Neural cell (in vitro differentiated cells): ENCODE measurements at regions not wholly inside any gene's neighbourhood (a gene's known extent, or its start where the extent isn't known, plus 50 kb on each side); places are given as distances from the start of the nearest gene placed in this dataset.

Experiments used
- H2AFZ ChIP-seq: fragments of 200-600, 300-800 bp; sonication (generic), shearing (Covaris generic); 2 replicates; pipeline ENCODE4 v1.6.0; 2014; ENCODE audit warnings: low read depth, mild to moderate bottlenecking, antibody characterized with exemption, low read length, moderate library complexity
- H3F3A ChIP-seq: fragments of 200-600 bp; shearing (Covaris generic); 2 replicates; pipeline ENCODE4 v1.6.1; 2016; ENCODE audit warnings: mild to moderate bottlenecking, moderate library complexity, mixed read lengths, antibody characterized with exemption, low read length; ENCODE audit not compliant: insufficient read depth, poor library complexity, severe bottlenecking
- H3K27ac ChIP-seq: fragments of 200-600, 300-800 bp; sonication (generic), shearing (Covaris generic); 2 replicates; pipeline ENCODE4 v1.5.1; 2014; ENCODE audit warnings: mild to moderate bottlenecking, low read length, moderate library complexity
- H3K27me3 ChIP-seq: fragments of 300-800, 200-600 bp; sonication (generic), shearing (Covaris generic); 2 replicates; pipeline ENCODE4 v1.6.0; 2014; ENCODE audit warnings: mild to moderate bottlenecking, low read depth, low read length, moderate library complexity; ENCODE audit not compliant: insufficient read depth
- H3K36me3 ChIP-seq: fragments of 300-800, 200-600 bp; sonication (generic), shearing (Covaris generic); 2 replicates; pipeline ENCODE4 v1.5.1; 2014; ENCODE audit warnings: mild to moderate bottlenecking, antibody characterized with exemption, low read length, moderate library complexity; ENCODE audit not compliant: insufficient read depth
- H3K4me2 ChIP-seq: fragments of 300-800, 200-600 bp; sonication (generic), shearing (Covaris generic); 2 replicates; pipeline ENCODE4 v1.6.0; 2014; ENCODE audit warnings: mild to moderate bottlenecking, low read length
- H3K4me3 ChIP-seq: fragments of 300-800, 200-600 bp; sonication (generic), shearing (Covaris generic); 2 replicates; pipeline ENCODE4 v1.5.1; 2014; ENCODE audit warnings: mild to moderate bottlenecking, low read length, moderate library complexity
- H3K79me2 ChIP-seq: fragments of 200-600 bp; shearing (Covaris generic); replicated peaks from 2 replicates; pipeline ENCODE4 v1.6.0; 2014; ENCODE audit warnings: mild to moderate bottlenecking, low read length, moderate library complexity; ENCODE audit not compliant: insufficient read depth
- H3K9ac ChIP-seq: fragments of 300-800, 200-600 bp; sonication (generic), shearing (Covaris generic); 2 replicates; pipeline ENCODE4 v1.6.1; 2016; ENCODE audit warnings: mild to moderate bottlenecking, low read length, mixed read lengths
- H3K9me2 ChIP-seq: fragments of 200-600 bp; shearing (Covaris generic); 2 replicates; pipeline ENCODE4 v1.6.1; 2016; ENCODE audit warnings: mild to moderate bottlenecking, low read length, mixed read lengths; ENCODE audit not compliant: insufficient read depth
- H3K9me3 ChIP-seq: fragments of 200-600, 300-800 bp; sonication (generic), shearing (Covaris generic); 2 replicates; pipeline ENCODE4 v1.6.1; 2016; ENCODE audit warnings: mild to moderate bottlenecking, mixed run types, low read length, moderate library complexity, mixed read lengths
- H4K20me1 ChIP-seq: fragments of 200-600 bp; shearing (Covaris generic); 2 replicates; pipeline ENCODE4 v1.6.1; 2016; ENCODE audit warnings: mild to moderate bottlenecking, mixed run types; ENCODE audit not compliant: insufficient read depth
- CTCF ChIP-seq: fragments of 450-650 bp; IDR thresholded peaks from 2 replicates; pipeline ENCODE4 v1.5.1; 2014; ENCODE audit warnings: antibody characterized with exemption, mild to moderate bottlenecking, moderate library complexity; ENCODE audit not compliant: poor library complexity, severe bottlenecking
- EP300 ChIP-seq: fragments of 450-650 bp; conservative IDR thresholded peaks from 2 replicates; pipeline ENCODE4 v1.6.1; 2014; ENCODE audit warnings: antibody characterized with exemption, mild to moderate bottlenecking, moderate library complexity; ENCODE audit not compliant: poor library complexity, severe bottlenecking
- EZH2 ChIP-seq: fragments of 200-600, 300-800 bp; shearing (Covaris generic), sonication (generic); IDR thresholded peaks from 2 replicates; pipeline ENCODE4 v1.6.1; 2014; ENCODE audit warnings: antibody characterized with exemption, low read length, borderline replicate concordance, mild to moderate bottlenecking; ENCODE audit not compliant: insufficient read depth, poor library complexity, severe bottlenecking
- MXI1 ChIP-seq: fragments of 450-650 bp; conservative IDR thresholded peaks from 2 replicates; pipeline ENCODE4 v1.6.1; 2014; ENCODE audit warnings: antibody characterized with exemption, mild to moderate bottlenecking; ENCODE audit not compliant: poor library complexity, severe bottlenecking
- POLR2AphosphoS5 ChIP-seq: IDR thresholded peaks from 2 replicates; pipeline ENCODE4 v1.6.1; 2012
- RAD21 ChIP-seq: fragments of 450-650 bp; conservative IDR thresholded peaks from 2 replicates; pipeline ENCODE4 v1.6.1; 2014; ENCODE audit warnings: antibody characterized with exemption, mild to moderate bottlenecking, moderate library complexity
- REST ChIP-seq: IDR thresholded peaks from 2 replicates; pipeline ENCODE4 v1.6.1; 2012; ENCODE audit warnings: borderline replicate concordance
- SMC3 ChIP-seq: fragments of 450-650 bp; conservative IDR thresholded peaks from 2 replicates; pipeline ENCODE4 v1.6.1; 2014; ENCODE audit warnings: antibody characterized with exemption, mild to moderate bottlenecking, moderate library complexity; ENCODE audit not compliant: poor library complexity
- TAF1 ChIP-seq: IDR thresholded peaks from 2 replicates; pipeline ENCODE4 v1.6.1; 2012; ENCODE audit warnings: low read depth

- Histone ChIP-seq H3K4me2 (no peak overlapping the region), H4K20me1 (no peaks in the 10 kb centered on the region), H2AFZ (no peak overlapping the region), H3F3A (no peaks in the 10 kb centered on the region), H3K9me2 (no peaks in the 10 kb centered on the region), H3K9me3 (no peaks in the 10 kb centered on the region), H3K9ac (no peak overlapping the region), H3K4me3 (no peak overlapping the region), H3K27me3 (no peaks in the 10 kb centered on the region), H3K27ac (no peak overlapping the region), H3K79me2 (no peaks in the 10 kb centered on the region), H3K36me3 (no peaks in the 10 kb centered on the region)
- TF ChIP-seq EZH2: no peak
- TF ChIP-seq EP300: peak; percentile 35
- TF ChIP-seq CTCF: no peak
- TF ChIP-seq REST: no peak
- no peak for TF ChIP-seq TAF1
- peak; percentile 41 for TF ChIP-seq POLR2AphosphoS5
- TF ChIP-seq RAD21: no peak
- no peak for TF ChIP-seq MXI1
These were observed 139.1 kb upstream of the TACR1 start for GRCh38 chr2:75338461-75338860.

GRCh38 chr2:75337619-75338018 is 138.3 kb upstream of the TACR1 start:
- Histone ChIP-seq H3K27ac (no peak overlapping the region), H2AFZ (no peak overlapping the region), H3K27me3 (no peaks in the 10 kb centered on the region), H3K4me3 (no peak overlapping the region), H3K9me3 (no peaks in the 10 kb centered on the region), H3K79me2 (no peaks in the 10 kb centered on the region), H3K9me2 (no peaks in the 10 kb centered on the region), H3K36me3 (no peaks in the 10 kb centered on the region), H3K9ac (no peak overlapping the region), H3F3A (no peaks in the 10 kb centered on the region), H3K4me2 (no peak overlapping the region), H4K20me1 (no peaks in the 10 kb centered on the region)
- TF ChIP-seq POLR2AphosphoS5: no peak
- TF ChIP-seq CTCF: no peak
- no peak for TF ChIP-seq SMC3
- TF ChIP-seq EZH2: no peak
- TF ChIP-seq TAF1: no peak
- no peak for TF ChIP-seq MXI1
- no peak for TF ChIP-seq REST
- no peak for TF ChIP-seq RAD21
- TF ChIP-seq EP300: no peak
